Right hindlimb (tissue), 1 donor: ENCODE measurements at regions not wholly inside any gene's neighbourhood (a gene's known extent, or its start where the extent isn't known, plus 50 kb on each side); places are given as distances from the start of the nearest gene placed in this dataset.
A peak's percentile ranks its signal among the peaks of the same experiment; 100 is the strongest.
"Not testable (repeated sequence)": the region's sequence is repeated elsewhere in the genome, so short reads cannot be mapped to it uniquely, and the experiment has no call there.

ENCODE experiments used
- DNase-seq: peaks from one replicate; pipeline ENCODE4 v3.0.0-alpha.2; 2018

GRCh38 chr10:33688506-33688905, 354.0 kb upstream of the NRP1 start:
- DNase-seq = no peak

GRCh38 chr10:33684211-33684611, 349.7 kb upstream of the NRP1 start:
- DNase-seq = peak; percentile 79

- no peak for DNase-seq
Measured at GRCh38 chr10:33681595-33681994, 347.1 kb upstream of the NRP1 start.

- no peak for DNase-seq
Measured at GRCh38 chr10:33680036-33680435, 345.6 kb upstream of the NRP1 start.

GRCh38 chr10:33676606-33677339, 342.3 kb upstream of the NRP1 start:
- no peak for DNase-seq

- peak; percentile 67 for DNase-seq
Measured at GRCh38 chr10:33674986-33675599, 340.6 kb upstream of the NRP1 start.

GRCh38 chr10:33674491-33674890, 340.0 kb upstream of the NRP1 start:
- peak; percentile 76 for DNase-seq

- no peak for DNase-seq
Measured at GRCh38 chr10:33673839-33674415, 339.5 kb upstream of the NRP1 start.

GRCh38 chr10:33669904-33670303, 335.4 kb upstream of the NRP1 start:
- DNase-seq = no peak

- no peak for DNase-seq
Measured at GRCh38 chr10:33666686-33667480, 332.4 kb upstream of the NRP1 start.

GRCh38 chr10:33665501-33665900, 331.0 kb upstream of the NRP1 start:
- no peak for DNase-seq

GRCh38 chr10:33664070-33664469, 329.6 kb upstream of the NRP1 start:
- DNase-seq = no peak

GRCh38 chr10:33661580-33662336, 327.3 kb upstream of the NRP1 start:
- peak; percentile 63 for DNase-seq

- DNase-seq = no peak
Measured at GRCh38 chr10:33660329-33660728, 325.9 kb upstream of the NRP1 start.

GRCh38 chr10:33657913-33658312, 323.4 kb upstream of the NRP1 start:
- no peak for DNase-seq

- no peak for DNase-seq
Measured at GRCh38 chr10:33657154-33657908, 322.9 kb upstream of the NRP1 start.

GRCh38 chr10:33655921-33656320, 321.5 kb upstream of the NRP1 start:
- DNase-seq = no peak

- no peak for DNase-seq
Measured at GRCh38 chr10:33655165-33655815, 320.8 kb upstream of the NRP1 start.

- no peak for DNase-seq
Measured at GRCh38 chr10:33653584-33654367, 319.3 kb upstream of the NRP1 start.

- DNase-seq = no peak
Measured at GRCh38 chr10:33652870-33653269, 318.4 kb upstream of the NRP1 start.

GRCh38 chr10:33650131-33650530, 315.7 kb upstream of the NRP1 start:
- not testable (repeated sequence) for DNase-seq
